ENCODE measurements at regions not wholly inside any gene's neighbourhood (a gene's known extent, or its start where the extent isn't known, plus 50 kb on each side); places are given as distances from the start of the nearest gene placed in this dataset.

DNA sequence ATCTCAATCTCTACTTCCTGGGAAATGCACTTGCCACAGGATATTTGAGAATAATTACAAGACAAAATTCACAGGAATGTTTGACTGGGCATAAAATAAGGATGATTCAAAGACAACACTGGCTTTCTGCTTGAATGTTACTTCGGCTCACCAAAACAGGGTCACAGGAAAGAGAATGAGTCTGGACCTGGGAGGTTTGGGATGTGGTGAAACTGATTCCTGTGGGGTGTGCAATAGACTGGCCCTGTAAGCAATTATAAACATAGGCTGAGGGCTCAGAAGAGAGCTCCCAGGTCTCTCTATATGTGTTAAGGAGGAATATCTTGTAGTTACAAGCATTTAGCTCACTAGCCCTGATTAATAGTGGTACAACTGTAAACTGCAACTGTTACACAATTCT lies 613.9 kb upstream of the CELF2 start:
- Histone ChIP-seq H3K4me3 (no peak overlapping the region), H3K9me3 (ENCODE audit: low read depth) (no peaks in the 10 kb centered on the region), H3K27me3 (no peaks in the 10 kb centered on the region), H3K4me1 (ENCODE audit: low read depth) (no peaks in the 10 kb centered on the region), H3K36me3 (no peaks in the 10 kb centered on the region), H3K27ac (no peak overlapping the region)
- no peak for DNase-seq (ENCODE audit: low read depth in 1 of 2, low spot score in 1 of 2)
- TF ChIP-seq, protein P1, sequence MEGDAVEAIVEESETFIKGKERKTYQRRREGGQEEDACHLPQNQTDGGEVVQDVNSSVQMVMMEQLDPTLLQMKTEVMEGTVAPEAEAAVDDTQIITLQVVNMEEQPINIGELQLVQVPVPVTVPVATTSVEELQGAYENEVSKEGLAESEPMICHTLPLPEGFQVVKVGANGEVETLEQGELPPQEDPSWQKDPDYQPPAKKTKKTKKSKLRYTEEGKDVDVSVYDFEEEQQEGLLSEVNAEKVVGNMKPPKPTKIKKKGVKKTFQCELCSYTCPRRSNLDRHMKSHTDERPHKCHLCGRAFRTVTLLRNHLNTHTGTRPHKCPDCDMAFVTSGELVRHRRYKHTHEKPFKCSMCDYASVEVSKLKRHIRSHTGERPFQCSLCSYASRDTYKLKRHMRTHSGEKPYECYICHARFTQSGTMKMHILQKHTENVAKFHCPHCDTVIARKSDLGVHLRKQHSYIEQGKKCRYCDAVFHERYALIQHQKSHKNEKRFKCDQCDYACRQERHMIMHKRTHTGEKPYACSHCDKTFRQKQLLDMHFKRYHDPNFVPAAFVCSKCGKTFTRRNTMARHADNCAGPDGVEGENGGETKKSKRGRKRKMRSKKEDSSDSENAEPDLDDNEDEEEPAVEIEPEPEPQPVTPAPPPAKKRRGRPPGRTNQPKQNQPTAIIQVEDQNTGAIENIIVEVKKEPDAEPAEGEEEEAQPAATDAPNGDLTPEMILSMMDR (IDR thresholded peaks at IDR 0.05; ENCODE audit: low read depth, low read length): no peak

- Histone ChIP-seq H3K27ac (no peak overlapping the region), H3K4me3 (no peak overlapping the region), H3K9me3 (ENCODE audit: low read depth) (no peaks in the 10 kb centered on the region), H3K36me3 (no peaks in the 10 kb centered on the region), H3K27me3 (no peaks in the 10 kb centered on the region), H3K4me1 (ENCODE audit: low read depth) (no peaks in the 10 kb centered on the region)
- TF ChIP-seq, protein P1 (IDR thresholded peaks at IDR 0.05; ENCODE audit: low read depth, low read length): no peak
- DNase-seq (ENCODE audit: low read depth in 1 of 2, low spot score in 1 of 2): no peak
Observed at GRCh38 chr10:10417671-10418070, 600.0 kb upstream of the CELF2 start.

DNA sequence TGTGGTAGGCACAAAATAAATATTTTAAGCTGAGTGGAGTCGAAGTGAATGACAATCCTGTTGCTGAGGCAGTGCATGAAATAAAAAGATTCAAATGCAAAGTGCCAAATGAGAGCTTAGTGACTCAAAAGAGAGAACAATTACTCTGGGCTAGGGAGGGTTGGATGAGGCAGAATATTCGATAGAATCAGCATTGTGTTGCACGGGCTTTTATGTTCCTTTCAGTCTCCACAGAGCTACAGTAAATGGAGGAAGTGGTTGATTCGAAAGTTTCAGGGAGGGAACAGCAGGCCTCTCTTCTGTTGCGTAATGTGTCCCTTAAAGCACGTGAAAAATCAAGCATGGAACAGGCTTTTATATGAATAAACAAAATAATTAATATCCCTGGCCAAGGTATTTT lies 599.3 kb upstream of the CELF2 start:
- TF ChIP-seq, protein P1 (IDR thresholded peaks at IDR 0.05; ENCODE audit: low read depth, low read length): no peak

GRCh38 chr10:10421071-10421470 lies 596.6 kb upstream of the CELF2 start:
- no peak for DNase-seq (ENCODE audit: low read depth in 1 of 2, low spot score in 1 of 2)
- H3K9me3 ChIP-seq (ENCODE audit: low read depth): no peaks in the 10 kb centered on the region
- no peak overlapping the region for H3K4me3 ChIP-seq
- H3K36me3 ChIP-seq: no peaks in the 10 kb centered on the region
- H3K4me1 ChIP-seq (ENCODE audit: low read depth): no peaks in the 10 kb centered on the region
- TF ChIP-seq, protein P1 (IDR thresholded peaks at IDR 0.05; ENCODE audit: low read depth, low read length): no peak
- H3K27ac ChIP-seq: no peak overlapping the region
- H3K27me3 ChIP-seq: no peaks in the 10 kb centered on the region

More for the DNA sequence above, 599.3 kb upstream of the CELF2 start:
- DNase-seq (ENCODE audit: low read depth in 1 of 2, low spot score in 1 of 2): no peak
- Histone ChIP-seq H3K9me3 (ENCODE audit: low read depth) (no peaks in the 10 kb centered on the region), H3K36me3 (no peaks in the 10 kb centered on the region), H3K27me3 (no peaks in the 10 kb centered on the region), H3K4me1 (ENCODE audit: low read depth) (no peaks in the 10 kb centered on the region), H3K4me3 (no peak overlapping the region), H3K27ac (no peak overlapping the region)

DNA sequence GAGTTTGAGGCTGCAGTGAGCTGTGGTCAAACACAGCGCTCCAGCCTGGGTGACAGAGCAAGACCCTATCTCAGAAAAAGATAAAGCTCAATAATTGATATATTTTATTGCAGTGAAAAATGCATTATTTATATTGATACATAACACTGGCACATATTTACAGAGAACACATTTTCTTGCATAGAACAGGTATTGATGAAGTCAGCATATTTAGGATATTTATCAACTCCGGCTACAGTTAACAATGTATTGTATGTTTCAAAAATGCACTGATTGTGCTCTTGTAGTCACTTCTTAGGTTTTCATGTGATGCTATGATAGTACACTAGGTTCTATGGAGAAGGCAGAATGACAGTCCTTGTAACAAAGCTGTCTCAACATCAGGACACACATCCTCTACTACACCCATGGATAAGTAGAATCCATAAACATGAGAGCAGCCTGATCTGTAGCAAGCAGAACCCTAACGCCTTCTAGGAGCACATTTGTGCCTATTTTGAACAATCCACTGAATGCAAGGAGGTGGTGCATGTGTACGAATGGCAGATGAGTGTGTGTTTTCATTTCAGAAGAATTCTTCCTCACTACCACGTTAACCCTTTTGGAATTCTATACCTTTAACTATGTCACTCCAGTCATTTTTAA lies 586.1 kb upstream of the CELF2 start:
- Histone ChIP-seq H3K4me1 (ENCODE audit: low read depth) (no peaks in the 10 kb centered on the region), H3K27ac (no peak overlapping the region), H3K9me3 (ENCODE audit: low read depth) (peaks cover 2% of the 10 kb centered on the region), H3K36me3 (no peaks in the 10 kb centered on the region), H3K27me3 (no peaks in the 10 kb centered on the region), H3K4me3 (no peak overlapping the region)
- DNase-seq (ENCODE audit: low read depth in 1 of 2, low spot score in 1 of 2): no peak
- TF ChIP-seq, protein P1 (IDR thresholded peaks at IDR 0.05; ENCODE audit: low read depth, low read length): no peak
